ENCODE measurements at regions not wholly inside any gene's neighbourhood (a gene's known extent, or its start where the extent isn't known, plus 50 kb on each side); places are given as distances from the start of the nearest gene placed in this dataset.

GRCh38 chr14:32006263-32007110, 70.6 kb upstream of the ARHGAP5 start:
- no peak for DNase-seq

- no peak for DNase-seq
Observed at GRCh38 chr14:32007755-32008362, 69.2 kb upstream of the ARHGAP5 start.

- no peak for DNase-seq
Observed at GRCh38 chr14:32008602-32009193, 68.4 kb upstream of the ARHGAP5 start.

GRCh38 chr14:32009221-32009975, 67.7 kb upstream of the ARHGAP5 start:
- DNase-seq = no peak

GRCh38 chr14:32009976-32010581, 67.0 kb upstream of the ARHGAP5 start:
- DNase-seq = no peak

GRCh38 chr14:32010604-32011125, 66.4 kb upstream of the ARHGAP5 start:
- DNase-seq = no peak

GRCh38 chr14:32011225-32011624, 65.9 kb upstream of the ARHGAP5 start:
- no peak for DNase-seq

- no peak for DNase-seq
Observed at GRCh38 chr14:32012062-32012461, 65.0 kb upstream of the ARHGAP5 start.

- no peak for DNase-seq
Observed at GRCh38 chr14:32012571-32012970, 64.5 kb upstream of the ARHGAP5 start.

- no peak for DNase-seq
Observed at GRCh38 chr14:32013083-32013482, 64.0 kb upstream of the ARHGAP5 start.

GRCh38 chr14:32014057-32014456, 63.0 kb upstream of the ARHGAP5 start:
- no peak for DNase-seq

- DNase-seq = no peak
Observed at GRCh38 chr14:32014498-32014897, 62.6 kb upstream of the ARHGAP5 start.

GRCh38 chr14:32015166-32015565, 61.9 kb upstream of the ARHGAP5 start:
- no peak for DNase-seq

- no peak for DNase-seq
Observed at GRCh38 chr14:32017587-32017986, 59.5 kb upstream of the ARHGAP5 start.

- no peak for DNase-seq
Observed at GRCh38 chr14:32018391-32019092, 58.6 kb upstream of the ARHGAP5 start.

GRCh38 chr14:32019276-32019675, 57.8 kb upstream of the ARHGAP5 start:
- DNase-seq = no peak

GRCh38 chr14:32020882-32021281, 56.2 kb upstream of the ARHGAP5 start:
- no peak for DNase-seq

- no peak for DNase-seq
Observed at GRCh38 chr14:32021341-32021740, 55.8 kb upstream of the ARHGAP5 start.

GRCh38 chr14:32022525-32022924, 54.6 kb upstream of the ARHGAP5 start:
- DNase-seq = no peak

- DNase-seq = no peak
Observed at GRCh38 chr14:32022938-32023466, 54.1 kb upstream of the ARHGAP5 start.

GRCh38 chr14:32023540-32023939, 53.6 kb upstream of the ARHGAP5 start:
- DNase-seq = no peak
